IPS DF 6.9 (cell line): ENCODE measurements at regions not wholly inside any gene's neighbourhood (a gene's known extent, or its start where the extent isn't known, plus 50 kb on each side); places are given as distances from the start of the nearest gene placed in this dataset.

Experiments
- DNase-seq: peaks from one replicate; pipeline ENCODE4 v3.0.0-alpha.2; 2013; ENCODE audit warnings: low read depth, low spot score
- H3K27ac ChIP-seq: one replicate; pipeline ENCODE4 v1.5.1; 2013; ENCODE audit warnings: low read length, control low read depth
- H3K27me3 ChIP-seq: 2 replicates; pipeline ENCODE4 v1.6.1; 2013; ENCODE audit warnings: mild to moderate bottlenecking, low read length; ENCODE audit not compliant: control insufficient read depth, insufficient read depth
- H3K36me3 ChIP-seq: 2 replicates; pipeline ENCODE4 v1.6.1; 2013; ENCODE audit warnings: low read length; ENCODE audit not compliant: control insufficient read depth, insufficient read depth
- H3K4me1 ChIP-seq: 2 replicates; pipeline ENCODE4 v1.6.1; 2013; ENCODE audit warnings: low read length; ENCODE audit not compliant: control insufficient read depth, insufficient read depth
- H3K4me3 ChIP-seq: 2 replicates; pipeline ENCODE4 v1.5.1; 2013; ENCODE audit warnings: mild to moderate bottlenecking, low read length
- H3K9me3 ChIP-seq: 2 replicates; pipeline ENCODE4 v1.6.1; 2013; ENCODE audit warnings: low read length, inconsistent platforms; ENCODE audit not compliant: control insufficient read depth, insufficient read depth
- WGBS: extraction: QIAGEN DNeasy Blood & Tissue Kit; methylation state at CpG from one replicate; pipeline ENCODE4 v1.1.7; 2013; ENCODE audit warnings: mixed read lengths, missing lambda C conversion rate; ENCODE audit not compliant: insufficient read length, insufficient coverage; 5-methylcytosine and 5-hydroxymethylcytosine counted together

DNA sequence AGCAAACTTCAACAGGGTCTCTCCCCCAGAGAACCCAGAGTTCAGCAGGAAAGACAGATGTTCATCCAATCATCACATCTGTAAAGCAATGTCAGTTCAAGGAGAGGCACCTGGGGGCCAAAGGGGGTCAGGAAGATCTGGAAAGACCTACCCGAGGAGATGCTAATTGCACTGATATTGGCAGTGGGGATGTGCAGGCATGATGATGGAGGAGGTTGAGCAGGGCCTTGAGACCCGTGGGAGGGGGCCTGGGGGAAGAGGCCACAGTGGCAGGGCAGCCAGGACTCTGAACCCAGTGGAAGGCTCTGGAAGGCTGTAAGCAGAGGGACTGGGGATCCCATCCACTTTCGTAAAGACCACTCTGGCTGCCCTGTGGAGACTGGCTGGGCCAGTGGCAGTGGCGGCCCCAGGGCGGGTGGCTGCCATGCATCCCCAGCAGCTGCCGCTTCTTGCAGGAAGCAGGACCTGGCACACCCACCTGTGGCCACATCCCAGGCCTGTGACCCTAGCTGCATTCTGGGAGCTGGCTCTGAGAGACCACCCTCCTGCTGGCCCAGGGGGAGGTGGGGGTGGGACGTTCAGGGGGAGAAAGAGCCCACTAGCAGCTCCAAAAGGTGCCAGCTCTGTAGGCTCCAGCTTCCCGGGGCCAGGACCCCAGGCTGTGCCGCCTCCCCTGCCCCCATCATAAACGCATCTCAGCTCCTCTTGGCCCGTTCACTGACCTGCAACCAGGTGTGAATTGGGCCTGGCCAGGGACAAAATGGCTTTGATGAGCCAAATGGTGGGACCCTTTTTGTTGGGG is 59.9 kb upstream of the FGF3 start:
- WGBS, result no CpG with 5 or more reads among the region's 11 CpGs
- Histone ChIP-seq H3K36me3 (no peaks in the 10 kb centered on the region; the same call in 1 of the 2 replicates), H3K9me3 (no peaks in the 10 kb centered on the region), H3K27me3 (no peaks in the 10 kb centered on the region), H3K4me3 (no peak overlapping the region), H3K27ac (no peak overlapping the region), H3K4me1 (peaks cover 3% of the 10 kb centered on the region; the same call in 1 of the 2 replicates)
- no peak for DNase-seq

DNA sequence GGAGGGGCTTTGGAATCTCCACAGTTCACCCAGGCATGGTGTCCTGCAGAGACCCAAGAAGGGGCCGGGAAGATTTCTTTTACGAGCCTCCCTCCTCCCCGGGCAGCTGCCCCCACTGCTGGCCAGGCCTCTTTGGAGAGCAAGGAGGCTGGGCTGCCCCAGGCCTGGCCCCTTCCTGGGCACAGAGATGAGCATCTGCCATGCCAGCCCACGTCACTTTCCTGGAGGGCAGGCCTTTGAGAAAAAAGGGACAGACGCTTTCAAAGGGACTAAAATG is 60.5 kb upstream of the FGF3 start:
- WGBS, result no CpG with 5 or more reads among the region's 5 CpGs
- DNase-seq, result no peak
- Histone ChIP-seq H3K27me3 (no peaks in the 10 kb centered on the region), H3K36me3 (no peaks in the 10 kb centered on the region; the same call in 1 of the 2 replicates), H3K4me1 (peaks cover 3% of the 10 kb centered on the region; the same call in 1 of the 2 replicates), H3K9me3 (no peaks in the 10 kb centered on the region), H3K4me3 (no peak overlapping the region), H3K27ac (no peak overlapping the region)

DNA sequence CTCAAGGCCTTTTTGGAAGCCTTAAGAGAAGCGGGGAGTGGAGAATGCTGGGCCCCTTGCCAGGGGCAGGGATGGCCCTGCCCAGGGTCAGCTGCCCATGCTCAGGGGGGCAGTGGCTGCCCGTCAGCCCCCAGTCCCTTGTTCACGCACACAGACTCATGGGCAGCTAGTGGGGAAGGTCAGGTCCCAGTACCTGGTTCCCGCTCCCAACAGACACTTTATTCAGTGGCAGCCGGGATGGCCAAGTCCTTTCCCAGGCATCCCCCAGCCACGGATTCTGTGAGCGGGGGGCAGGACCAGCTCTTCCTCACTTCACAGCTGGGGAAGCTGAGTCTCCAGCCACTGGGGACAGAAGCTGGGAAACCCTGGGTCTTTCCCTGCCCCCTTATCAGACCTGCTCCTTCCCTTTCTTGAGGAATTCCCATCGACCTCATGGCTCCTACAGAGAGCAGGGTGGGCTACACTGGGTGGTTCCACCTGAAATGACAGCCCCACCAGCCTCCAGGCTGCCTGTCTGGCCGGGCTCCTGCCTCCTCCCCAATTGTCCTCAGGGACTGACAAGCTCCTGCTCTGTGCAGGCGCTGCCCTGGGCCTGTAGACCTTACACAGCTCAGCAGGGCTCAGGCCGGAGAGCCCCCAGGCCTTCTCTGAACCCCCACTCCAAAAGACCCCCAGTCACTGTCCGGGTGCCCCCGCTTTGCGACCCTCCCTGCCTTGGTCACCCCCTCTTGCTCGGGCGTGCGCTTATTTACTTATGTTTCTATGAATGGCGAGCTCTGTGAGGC is 61.0 kb upstream of the FGF3 start:
- H3K9me3 ChIP-seq, result no peaks in the 10 kb centered on the region
- WGBS, result no CpG with 5 or more reads among the region's 18 CpGs

DNA sequence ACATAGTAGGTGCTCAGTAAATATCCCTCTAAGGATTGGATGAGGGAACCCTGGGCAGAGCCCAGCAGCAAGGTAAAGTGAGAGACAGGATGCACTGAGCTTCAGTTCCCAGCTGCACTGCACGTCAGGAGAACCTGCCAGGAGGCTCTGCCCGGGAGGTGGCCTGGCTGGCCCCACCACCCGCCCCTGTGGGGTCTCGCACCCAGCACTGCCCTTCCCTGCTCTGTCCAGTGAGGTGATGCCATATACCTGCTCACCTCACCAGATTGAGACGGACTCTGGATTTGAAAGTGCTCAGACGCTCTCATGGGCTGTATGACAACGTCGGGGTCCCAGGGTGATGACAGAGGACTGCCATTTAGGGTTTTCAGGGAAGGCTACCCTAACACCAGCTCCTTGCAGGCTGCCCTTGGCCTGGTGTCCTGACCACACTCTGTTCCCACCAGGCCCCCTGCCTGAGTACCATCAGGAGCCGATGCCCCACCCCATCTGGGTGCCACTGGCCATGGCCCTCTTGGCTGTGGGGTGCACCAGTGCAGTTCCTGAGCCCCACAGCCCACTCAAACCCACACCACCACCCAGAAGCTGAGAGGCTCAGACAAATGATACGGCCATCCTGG is 61.7 kb upstream of the FGF3 start:
- Histone ChIP-seq H3K4me1 (peaks cover 3% of the 10 kb centered on the region; the same call in 1 of the 2 replicates), H3K36me3 (no peaks in the 10 kb centered on the region; the same call in 1 of the 2 replicates), H3K27me3 (no peaks in the 10 kb centered on the region), H3K27ac (no peak overlapping the region), H3K4me3 (no peak overlapping the region), H3K9me3 (no peaks in the 10 kb centered on the region)
- no peak for DNase-seq
- WGBS, result no CpG with 5 or more reads among the region's 10 CpGs

More for the DNA sequence above, 61.0 kb upstream of the FGF3 start:
- Histone ChIP-seq H3K27me3 (no peaks in the 10 kb centered on the region), H3K4me1 (peaks cover 3% of the 10 kb centered on the region; the same call in 1 of the 2 replicates), H3K36me3 (no peaks in the 10 kb centered on the region; the same call in 1 of the 2 replicates), H3K4me3 (no peak overlapping the region), H3K27ac (no peak overlapping the region)
- no peak for DNase-seq

DNA sequence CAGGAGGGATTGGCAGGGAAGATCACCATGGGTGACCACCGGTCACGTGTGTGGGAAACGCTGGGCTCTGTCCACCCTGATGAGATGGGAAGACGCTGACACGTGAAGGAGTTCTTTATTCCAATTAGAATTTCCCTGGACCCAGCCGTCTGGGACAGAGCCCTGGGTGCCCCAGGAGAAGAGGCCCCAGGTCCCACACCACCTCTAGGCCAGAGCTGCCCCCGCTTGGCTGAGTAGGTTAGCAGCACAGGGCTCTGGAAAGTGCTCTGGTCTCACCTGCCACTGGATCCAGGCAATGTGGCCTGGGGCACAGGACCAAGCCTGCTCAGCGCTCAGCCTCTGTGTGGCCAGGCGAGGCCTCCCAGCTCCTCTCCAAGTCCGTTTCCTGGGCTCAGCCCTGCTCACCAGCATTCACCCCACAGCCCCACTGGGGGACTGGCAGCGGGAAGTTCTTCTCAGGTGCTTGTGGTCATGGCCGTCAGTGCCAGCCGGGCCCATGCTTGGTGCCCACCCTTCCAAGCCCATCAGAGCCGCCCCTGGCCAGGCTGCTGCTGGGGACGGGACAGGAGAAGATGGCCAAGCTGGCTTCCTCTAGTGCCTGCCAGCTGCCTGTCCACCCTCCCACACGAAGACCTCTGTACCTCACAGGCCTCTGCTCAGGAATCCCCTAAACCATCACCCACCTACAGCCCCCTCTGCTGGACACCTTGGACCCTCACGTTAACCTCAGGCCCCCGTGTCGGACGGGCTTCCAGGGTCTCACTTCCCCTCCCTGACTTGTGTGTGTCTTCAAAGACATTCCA is 62.5 kb upstream of the FGF3 start:
- no peak for DNase-seq
- no peaks in the 10 kb centered on the region; the same call in 1 of the 2 replicates for H3K36me3 ChIP-seq
- H3K9me3 ChIP-seq, result no peaks in the 10 kb centered on the region
- WGBS, result no CpG with 5 or more reads among the region's 20 CpGs
- H3K27ac ChIP-seq, result no peak overlapping the region
- H3K4me3 ChIP-seq, result no peak overlapping the region
- H3K27me3 ChIP-seq, result no peaks in the 10 kb centered on the region
- peaks cover 3% of the 10 kb centered on the region; the same call in 1 of the 2 replicates for H3K4me1 ChIP-seq

DNA sequence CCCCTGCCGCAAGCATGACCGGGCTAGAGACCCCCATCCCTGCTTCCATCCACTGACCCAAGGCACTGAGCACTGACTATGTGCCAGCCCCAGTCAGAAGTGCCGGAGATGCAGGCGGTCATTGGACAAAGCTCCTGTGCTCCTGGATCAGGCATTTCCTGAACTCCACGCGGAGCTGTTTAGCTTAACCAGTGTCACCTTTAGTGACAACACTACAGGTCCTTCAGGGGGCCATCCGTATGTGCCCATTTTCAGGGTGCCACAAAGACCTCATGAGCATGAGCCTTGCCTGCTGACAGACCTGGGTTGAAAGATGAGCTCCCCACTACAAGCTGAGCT is 63.0 kb upstream of the FGF3 start:
- H3K4me3 ChIP-seq, result no peak overlapping the region
- H3K4me1 ChIP-seq, result peaks cover 3% of the 10 kb centered on the region; the same call in 1 of the 2 replicates
- no peaks in the 10 kb centered on the region for H3K27me3 ChIP-seq
- H3K9me3 ChIP-seq, result no peaks in the 10 kb centered on the region
- no CpG with 5 or more reads among the region's 7 CpGs for WGBS
- DNase-seq, result no peak
- H3K27ac ChIP-seq, result no peak overlapping the region
- H3K36me3 ChIP-seq, result no peaks in the 10 kb centered on the region; the same call in 1 of the 2 replicates

DNA sequence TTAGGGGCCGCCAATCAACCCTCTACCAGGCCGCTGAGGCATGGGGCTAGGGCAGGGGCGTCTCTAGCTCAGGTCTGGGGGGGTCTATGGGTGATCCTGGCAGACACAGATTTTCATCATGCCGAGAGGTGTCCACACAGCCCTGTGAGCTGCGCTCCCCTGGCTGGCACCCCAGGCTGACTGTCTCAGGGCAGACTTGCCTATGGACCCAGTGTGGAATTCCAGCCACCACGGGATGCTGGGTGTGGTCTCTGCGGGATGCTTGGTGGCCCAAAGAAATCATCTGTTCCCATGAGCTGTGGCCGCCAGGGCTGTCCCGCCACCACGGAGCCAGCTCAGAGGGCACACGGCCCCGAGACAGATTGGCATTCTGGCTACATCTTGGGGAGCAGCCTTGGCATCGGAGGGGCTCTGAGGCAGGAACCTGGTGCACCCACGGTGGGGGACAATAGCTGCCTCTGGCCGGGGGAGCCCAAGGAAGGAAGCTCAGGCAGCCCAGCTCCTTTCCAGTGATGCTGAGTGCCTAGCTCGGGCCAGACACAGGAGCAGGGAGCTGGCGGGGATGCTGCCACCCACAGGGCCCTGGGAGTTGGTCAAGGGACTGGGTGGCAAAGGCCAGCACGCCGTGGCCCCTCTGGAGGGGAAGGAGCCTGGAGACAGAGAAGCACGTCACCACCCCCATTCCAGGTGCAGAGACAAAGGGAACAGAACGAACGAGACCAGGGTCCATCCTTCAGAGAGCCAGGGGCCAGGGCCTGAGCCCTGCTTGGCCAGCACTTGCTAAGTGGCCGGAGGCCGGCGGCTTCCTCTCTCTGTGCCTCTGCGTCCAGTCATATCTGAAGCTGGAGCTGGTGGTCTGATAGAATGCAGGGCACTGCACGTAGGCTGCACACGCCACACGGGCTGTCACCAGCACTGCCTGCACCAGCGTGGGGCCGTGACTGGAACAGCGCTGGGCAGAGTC is 64.4 kb upstream of the FGF3 start:
- Histone ChIP-seq H3K27me3 (no peaks in the 10 kb centered on the region), H3K9me3 (no peaks in the 10 kb centered on the region), H3K27ac (no peak overlapping the region), H3K36me3 (no peaks in the 10 kb centered on the region; the same call in 1 of the 2 replicates), H3K4me3 (no peak overlapping the region), H3K4me1 (peaks cover 3% of the 10 kb centered on the region)
- WGBS, result no CpG with 5 or more reads among the region's 32 CpGs
- no peak for DNase-seq

DNA sequence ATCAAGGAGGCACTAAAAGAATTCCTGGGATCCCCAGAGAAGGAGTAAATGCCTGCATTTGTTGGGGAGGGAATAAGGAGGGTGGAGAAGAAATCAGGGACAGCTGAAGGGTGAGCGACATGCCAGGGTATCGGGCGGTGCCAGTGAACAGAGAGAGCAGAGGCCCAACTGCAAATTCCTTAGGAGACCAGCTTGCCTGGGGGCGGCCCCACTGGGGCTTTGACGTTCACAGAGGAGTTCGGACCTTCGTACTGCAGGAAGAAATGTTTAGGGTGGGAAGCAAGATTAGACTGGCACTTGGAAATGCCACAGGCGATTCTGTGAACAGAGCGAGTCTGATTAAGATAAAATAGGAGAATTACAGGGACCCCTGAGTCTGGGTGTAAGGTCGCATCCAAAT is 65.1 kb upstream of the FGF3 start:
- no peaks in the 10 kb centered on the region; the same call in 1 of the 2 replicates for H3K36me3 ChIP-seq
- DNase-seq, result no peak
- no CpG with 5 or more reads among the region's 10 CpGs for WGBS
- H3K27ac ChIP-seq, result no peak overlapping the region
- no peaks in the 10 kb centered on the region for H3K27me3 ChIP-seq
- H3K9me3 ChIP-seq, result no peaks in the 10 kb centered on the region
- peaks cover 4% of the 10 kb centered on the region for H3K4me1 ChIP-seq
- H3K4me3 ChIP-seq, result no peak overlapping the region

DNA sequence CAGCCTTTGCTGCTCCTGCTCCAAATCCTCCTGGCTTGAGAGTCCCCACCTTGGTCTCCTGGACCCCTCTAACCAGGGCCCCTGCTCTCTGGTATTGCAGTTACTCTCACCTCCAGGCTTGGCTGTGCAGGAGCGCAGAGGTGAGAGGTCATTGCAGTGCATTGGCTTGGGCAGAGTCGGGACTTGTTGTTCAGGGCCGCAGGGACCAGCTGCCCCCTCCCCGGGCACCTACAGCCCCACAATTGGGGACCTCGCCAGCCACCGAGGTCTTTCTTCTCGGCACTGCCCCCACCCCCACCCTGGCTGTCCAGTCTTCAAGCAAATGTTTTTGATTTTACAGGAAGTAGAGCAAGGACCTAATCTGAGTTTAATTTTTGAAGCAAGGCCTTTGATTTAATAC is 65.5 kb upstream of the FGF3 start:
- no CpG with 5 or more reads among the region's 7 CpGs for WGBS
- H3K9me3 ChIP-seq, result no peaks in the 10 kb centered on the region
- H3K4me3 ChIP-seq, result no peak overlapping the region
- no peaks in the 10 kb centered on the region for H3K27me3 ChIP-seq
- peaks cover 5% of the 10 kb centered on the region for H3K4me1 ChIP-seq
- no peaks in the 10 kb centered on the region; the same call in 1 of the 2 replicates for H3K36me3 ChIP-seq
- H3K27ac ChIP-seq, result no peak overlapping the region
- DNase-seq, result no peak
